ENCODE measurements at regions not wholly inside any gene's neighbourhood (a gene's known extent, or its start where the extent isn't known, plus 50 kb on each side); places are given as distances from the start of the nearest gene placed in this dataset.
"Not testable (repeated sequence)": the region's sequence is repeated elsewhere in the genome, so short reads cannot be mapped to it uniquely, and the experiment has no call there.

GRCh38 chr6:180091-180694 is 112.1 kb upstream of the DUSP22 start:
- DNase-seq (ENCODE audit: low spot score), result not testable (repeated sequence)

GRCh38 chr6:181049-181654 is 111.1 kb upstream of the DUSP22 start:
- no peak for DNase-seq (ENCODE audit: low spot score)

GRCh38 chr6:183668-184067 is 108.6 kb upstream of the DUSP22 start:
- DNase-seq (ENCODE audit: low spot score), result no peak

- DNase-seq (ENCODE audit: low spot score), result no peak
These were observed 108.1 kb upstream of the DUSP22 start for GRCh38 chr6:184161-184700.

GRCh38 chr6:186340-186965 is 105.8 kb upstream of the DUSP22 start:
- DNase-seq (ENCODE audit: low spot score), result no peak

GRCh38 chr6:187210-187861 is 105.0 kb upstream of the DUSP22 start:
- no peak for DNase-seq (ENCODE audit: low spot score)

GRCh38 chr6:188821-189655 is 103.2 kb upstream of the DUSP22 start:
- no peak for DNase-seq (ENCODE audit: low spot score)

- DNase-seq (ENCODE audit: low spot score), result no peak
These were observed 102.6 kb upstream of the DUSP22 start for GRCh38 chr6:189676-190075.

- no peak for DNase-seq (ENCODE audit: low spot score)
These were observed 101.5 kb upstream of the DUSP22 start for GRCh38 chr6:190596-191395.

GRCh38 chr6:191487-192312 is 100.6 kb upstream of the DUSP22 start:
- no peak for DNase-seq (ENCODE audit: low spot score)

GRCh38 chr6:192313-192664 is 100.0 kb upstream of the DUSP22 start:
- no peak for DNase-seq (ENCODE audit: low spot score)

GRCh38 chr6:193180-193579 is 99.1 kb upstream of the DUSP22 start:
- no peak for DNase-seq (ENCODE audit: low spot score)

- no peak for DNase-seq (ENCODE audit: low spot score)
These were observed 98.4 kb upstream of the DUSP22 start for GRCh38 chr6:193773-194310.

- no peak for DNase-seq (ENCODE audit: low spot score)
These were observed 96.4 kb upstream of the DUSP22 start for GRCh38 chr6:195861-196360.

- DNase-seq (ENCODE audit: low spot score), result no peak
These were observed 95.7 kb upstream of the DUSP22 start for GRCh38 chr6:196543-196942.

- no peak for DNase-seq (ENCODE audit: low spot score)
These were observed 88.6 kb upstream of the DUSP22 start for GRCh38 chr6:203661-204060.

GRCh38 chr6:206264-206663 is 86.0 kb upstream of the DUSP22 start:
- DNase-seq (ENCODE audit: low spot score), result no peak

GRCh38 chr6:208364-208763 is 83.9 kb upstream of the DUSP22 start:
- no peak for DNase-seq (ENCODE audit: low spot score)

- no peak for DNase-seq (ENCODE audit: low spot score)
These were observed 83.3 kb upstream of the DUSP22 start for GRCh38 chr6:208938-209337.

Measured in hematopoietic multipotent progenitor cell treated with erythropoietin and hydrocortisone succinate and interleukin-3 and kit ligand, for 17 days (in vitro differentiated cells).